ENCODE measurements at regions not wholly inside any gene's neighbourhood (a gene's known extent, or its start where the extent isn't known, plus 50 kb on each side); places are given as distances from the start of the nearest gene placed in this dataset.

GRCh38 chr6:167710363-167710920 lies 116.3 kb upstream of the AFDN start:
- no peak for DNase-seq

- no peak for DNase-seq
Observed at GRCh38 chr6:167711211-167711610, 115.5 kb upstream of the AFDN start.

GRCh38 chr6:167711768-167712730 lies 114.7 kb upstream of the AFDN start:
- DNase-seq: no peak

- no peak for DNase-seq
Observed at GRCh38 chr6:167712731-167713475, 113.8 kb upstream of the AFDN start.

GRCh38 chr6:167714152-167714551 lies 112.6 kb upstream of the AFDN start:
- no peak for DNase-seq

GRCh38 chr6:167717455-167717854 lies 109.3 kb upstream of the AFDN start:
- DNase-seq: no peak

GRCh38 chr6:167717867-167718266 lies 108.8 kb upstream of the AFDN start:
- no peak for DNase-seq

- no peak for DNase-seq
Observed at GRCh38 chr6:167719920-167720319, 106.8 kb upstream of the AFDN start.

- DNase-seq: no peak
Observed at GRCh38 chr6:167720456-167721285, 106.0 kb upstream of the AFDN start.

- DNase-seq: no peak
Observed at GRCh38 chr6:167721291-167721690, 105.4 kb upstream of the AFDN start.

GRCh38 chr6:167722634-167723309 lies 103.9 kb upstream of the AFDN start:
- no peak for DNase-seq

- no peak for DNase-seq
Observed at GRCh38 chr6:167726043-167726621, 100.6 kb upstream of the AFDN start.

- no peak for DNase-seq
Observed at GRCh38 chr6:167730441-167730840, 96.3 kb upstream of the AFDN start.

GRCh38 chr6:167731216-167731615 lies 95.5 kb upstream of the AFDN start:
- no peak for DNase-seq

GRCh38 chr6:167731731-167732422 lies 94.8 kb upstream of the AFDN start:
- DNase-seq: no peak

- no peak for DNase-seq
Observed at GRCh38 chr6:167733740-167734661, 92.7 kb upstream of the AFDN start.

- DNase-seq: no peak
Observed at GRCh38 chr6:167734662-167735083, 92.0 kb upstream of the AFDN start.

GRCh38 chr6:167735084-167735950 lies 91.4 kb upstream of the AFDN start:
- no peak for DNase-seq

GRCh38 chr6:167735951-167736288 lies 90.8 kb upstream of the AFDN start:
- no peak for DNase-seq
